HG03520 (cell line): ENCODE measurements at regions not wholly inside any gene's neighbourhood (a gene's known extent, or its start where the extent isn't known, plus 50 kb on each side); places are given as distances from the start of the nearest gene placed in this dataset.

Experiments
- ATAC-seq: cut with Tn5 transposase; IDR thresholded peaks from one replicate; pipeline ENCODE4 v1.9.1; 2021; ENCODE audit warnings: mild to moderate bottlenecking, moderate library complexity; ENCODE audit not compliant: unreplicated experiment

- no peak for ATAC-seq
These were observed 72.3 kb upstream of the ZP4 start for GRCh38 chr1:237962985-237963384.

- ATAC-seq: no peak
These were observed 71.0 kb upstream of the ZP4 start for GRCh38 chr1:237961754-237962153.

- no peak for ATAC-seq
These were observed 69.1 kb upstream of the ZP4 start for GRCh38 chr1:237959838-237960237.

- ATAC-seq: no peak
These were observed 62.5 kb upstream of the ZP4 start for GRCh38 chr1:237953238-237953637.
